GM12878 (cell line): ENCODE measurements at regions not wholly inside any gene's neighbourhood (a gene's known extent, or its start where the extent isn't known, plus 50 kb on each side); places are given as distances from the start of the nearest gene placed in this dataset.

Experiments
- CBFB ChIP-seq: IDR thresholded peaks from 2 replicates; pipeline ENCODE4 v1.6.1; 2016; ENCODE audit warnings: antibody characterized with exemption, low read depth
- RFX5 ChIP-seq: IDR thresholded peaks from 2 replicates; pipeline ENCODE4 v1.6.1; 2011; ENCODE audit warnings: low read depth, low read length, improper control_type of control experiment
- TF ChIP-seq, protein P1 (sequence below), 3 experiments: IDR thresholded peaks in 2 of 3; conservative IDR thresholded peaks in 1 of 3; 2 replicates each; pipeline ENCODE4 v1.5.1; 2011; ENCODE audit warnings: low read depth in 3 of 3, low read length in 3 of 3, mild to moderate bottlenecking in 3 of 3, control low read depth in 2 of 3, moderate library complexity in 2 of 3, inconsistent platforms in 1 of 3, mixed read lengths in 1 of 3; ENCODE audit not compliant: control insufficient read depth in 2 of 3, insufficient read depth in 1 of 3; ENCODE audit errors: extremely low read depth in 1 of 3

DNA sequence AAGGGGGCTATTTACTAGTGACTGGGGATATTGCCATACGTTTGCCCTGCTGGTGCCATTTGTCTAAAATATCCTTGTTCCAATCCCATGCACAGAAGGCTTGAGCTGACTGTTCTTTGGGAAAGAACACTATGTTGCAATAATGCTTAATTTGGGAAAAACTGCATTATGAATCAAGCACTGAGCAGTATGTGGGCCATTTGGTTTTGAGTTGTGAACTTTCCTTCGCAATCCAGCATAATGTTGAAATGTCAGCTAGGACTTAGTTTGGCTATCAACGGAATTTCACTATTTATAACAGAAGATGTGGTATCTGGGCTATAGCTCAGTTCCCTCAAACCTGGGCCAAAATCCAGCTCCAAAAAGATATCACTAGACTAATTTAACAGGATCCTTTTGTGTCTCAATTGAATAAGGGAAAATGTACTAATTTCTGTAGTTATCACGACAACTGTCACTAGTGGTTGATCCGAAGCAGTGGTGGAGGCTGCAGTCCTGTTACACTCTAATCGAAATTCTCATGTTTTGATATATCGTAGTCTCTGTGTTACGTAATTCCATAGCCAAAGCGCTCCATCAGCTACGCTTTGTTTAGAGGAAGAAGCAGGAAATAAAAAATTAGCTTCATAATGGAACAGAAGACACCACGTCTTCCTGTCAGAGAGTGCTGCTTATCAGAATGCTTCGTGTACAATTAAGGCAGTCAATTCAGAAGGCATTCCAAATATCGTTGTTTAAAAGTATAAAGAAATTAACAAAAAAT lies 686.8 kb upstream of the SALL3 start:
- TF ChIP-seq RFX5 (no peak), CBFB (no peak)
- TF ChIP-seq, protein P1, sequence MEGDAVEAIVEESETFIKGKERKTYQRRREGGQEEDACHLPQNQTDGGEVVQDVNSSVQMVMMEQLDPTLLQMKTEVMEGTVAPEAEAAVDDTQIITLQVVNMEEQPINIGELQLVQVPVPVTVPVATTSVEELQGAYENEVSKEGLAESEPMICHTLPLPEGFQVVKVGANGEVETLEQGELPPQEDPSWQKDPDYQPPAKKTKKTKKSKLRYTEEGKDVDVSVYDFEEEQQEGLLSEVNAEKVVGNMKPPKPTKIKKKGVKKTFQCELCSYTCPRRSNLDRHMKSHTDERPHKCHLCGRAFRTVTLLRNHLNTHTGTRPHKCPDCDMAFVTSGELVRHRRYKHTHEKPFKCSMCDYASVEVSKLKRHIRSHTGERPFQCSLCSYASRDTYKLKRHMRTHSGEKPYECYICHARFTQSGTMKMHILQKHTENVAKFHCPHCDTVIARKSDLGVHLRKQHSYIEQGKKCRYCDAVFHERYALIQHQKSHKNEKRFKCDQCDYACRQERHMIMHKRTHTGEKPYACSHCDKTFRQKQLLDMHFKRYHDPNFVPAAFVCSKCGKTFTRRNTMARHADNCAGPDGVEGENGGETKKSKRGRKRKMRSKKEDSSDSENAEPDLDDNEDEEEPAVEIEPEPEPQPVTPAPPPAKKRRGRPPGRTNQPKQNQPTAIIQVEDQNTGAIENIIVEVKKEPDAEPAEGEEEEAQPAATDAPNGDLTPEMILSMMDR (IDR thresholded peaks at IDR 0.05 in 2 of 3, conservative IDR thresholded peaks at IDR 0.05 in 1 of 3; ENCODE audit: control insufficient read depth in 2 of 3, extremely low read depth in 1 of 3, insufficient read depth in 1 of 3, low read depth in 3 of 3, low read length in 3 of 3), result no peak
